ENCODE measurements at regions not wholly inside any gene's neighbourhood (a gene's known extent, or its start where the extent isn't known, plus 50 kb on each side); places are given as distances from the start of the nearest gene placed in this dataset.

- Histone ChIP-seq H3K27ac (no peak overlapping the region), H3K27me3 (replicated peaks; ENCODE audit: insufficient read depth) (no peaks in the 10 kb centered on the region), H3K9me3 (no peaks in the 10 kb centered on the region), H3K4me1 (ENCODE audit: control insufficient read depth in 1 of 2, low read depth in 2 of 2) (peaks cover 6 to 50% of the 10 kb centered on the region in 2 donors), H3K4me3 (no peak overlapping the region), H3K36me3 (no peaks in the 10 kb centered on the region)
- TF ChIP-seq, protein P1, sequence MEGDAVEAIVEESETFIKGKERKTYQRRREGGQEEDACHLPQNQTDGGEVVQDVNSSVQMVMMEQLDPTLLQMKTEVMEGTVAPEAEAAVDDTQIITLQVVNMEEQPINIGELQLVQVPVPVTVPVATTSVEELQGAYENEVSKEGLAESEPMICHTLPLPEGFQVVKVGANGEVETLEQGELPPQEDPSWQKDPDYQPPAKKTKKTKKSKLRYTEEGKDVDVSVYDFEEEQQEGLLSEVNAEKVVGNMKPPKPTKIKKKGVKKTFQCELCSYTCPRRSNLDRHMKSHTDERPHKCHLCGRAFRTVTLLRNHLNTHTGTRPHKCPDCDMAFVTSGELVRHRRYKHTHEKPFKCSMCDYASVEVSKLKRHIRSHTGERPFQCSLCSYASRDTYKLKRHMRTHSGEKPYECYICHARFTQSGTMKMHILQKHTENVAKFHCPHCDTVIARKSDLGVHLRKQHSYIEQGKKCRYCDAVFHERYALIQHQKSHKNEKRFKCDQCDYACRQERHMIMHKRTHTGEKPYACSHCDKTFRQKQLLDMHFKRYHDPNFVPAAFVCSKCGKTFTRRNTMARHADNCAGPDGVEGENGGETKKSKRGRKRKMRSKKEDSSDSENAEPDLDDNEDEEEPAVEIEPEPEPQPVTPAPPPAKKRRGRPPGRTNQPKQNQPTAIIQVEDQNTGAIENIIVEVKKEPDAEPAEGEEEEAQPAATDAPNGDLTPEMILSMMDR (IDR thresholded peaks at IDR 0.05), result no peak
- DNase-seq (ENCODE audit: low spot score) (no peak), ATAC-seq (ENCODE audit: insufficient number of reproducible peaks, low FRiP score, low read depth) (no peak)
Observed at GRCh38 chr16:87132361-87133014, 184.7 kb downstream of the C16orf95 start.

GRCh38 chr16:87133112-87133850, 183.9 kb downstream of the C16orf95 start:
- H3K4me3 ChIP-seq, result no peak overlapping the region
- no peaks in the 10 kb centered on the region for H3K36me3 ChIP-seq
- TF ChIP-seq, protein P1 (IDR thresholded peaks at IDR 0.05), result no peak
- H3K27me3 ChIP-seq (replicated peaks; ENCODE audit: insufficient read depth), result no peaks in the 10 kb centered on the region
- peaks cover 0 to 43% of the 10 kb centered on the region in 2 donors for H3K4me1 ChIP-seq (ENCODE audit: control insufficient read depth in 1 of 2, low read depth in 2 of 2)
- no peak for DNase-seq (ENCODE audit: low spot score)
- H3K27ac ChIP-seq, result no peak overlapping the region
- H3K9me3 ChIP-seq, result no peaks in the 10 kb centered on the region
- ATAC-seq (ENCODE audit: insufficient number of reproducible peaks, low FRiP score, low read depth), result no peak

- H3K9me3 ChIP-seq, result no peaks in the 10 kb centered on the region
- H3K27me3 ChIP-seq (replicated peaks; ENCODE audit: insufficient read depth), result no peaks in the 10 kb centered on the region
- H3K4me1 ChIP-seq (ENCODE audit: control insufficient read depth in 1 of 2, low read depth in 2 of 2), result peaks cover 0 to 40% of the 10 kb centered on the region in 2 donors
- H3K27ac ChIP-seq, result no peak overlapping the region
- H3K4me3 ChIP-seq, result no peak overlapping the region
- TF ChIP-seq, protein P1 (IDR thresholded peaks at IDR 0.05), result no peak
- DNase-seq (ENCODE audit: low spot score), result no peak
- no peaks in the 10 kb centered on the region for H3K36me3 ChIP-seq
- ATAC-seq (ENCODE audit: insufficient number of reproducible peaks, low FRiP score, low read depth), result no peak
Observed at GRCh38 chr16:87133966-87134627, 183.1 kb downstream of the C16orf95 start.

GRCh38 chr16:87134628-87134995, 182.6 kb downstream of the C16orf95 start:
- H3K9me3 ChIP-seq, result no peaks in the 10 kb centered on the region
- TF ChIP-seq, protein P1 (IDR thresholded peaks at IDR 0.05), result no peak
- no peak for DNase-seq (ENCODE audit: low spot score)
- H3K27ac ChIP-seq, result no peak overlapping the region
- H3K4me3 ChIP-seq, result no peak overlapping the region
- H3K36me3 ChIP-seq, result no peaks in the 10 kb centered on the region
- H3K4me1 ChIP-seq (ENCODE audit: control insufficient read depth in 1 of 2, low read depth in 2 of 2), result peaks cover 0 to 35% of the 10 kb centered on the region in 2 donors
- ATAC-seq (ENCODE audit: insufficient number of reproducible peaks, low FRiP score, low read depth), result no peak
- H3K27me3 ChIP-seq (replicated peaks; ENCODE audit: insufficient read depth), result no peaks in the 10 kb centered on the region

Data from thoracic aorta (tissue), 2 donors.